ENCODE measurements at regions not wholly inside any gene's neighbourhood (a gene's known extent, or its start where the extent isn't known, plus 50 kb on each side); places are given as distances from the start of the nearest gene placed in this dataset.

- Mint-ChIP-seq H3K4me3 (no peak overlapping the region), H3K4me1 (no peaks in the 10 kb centered on the region), H3K36me3 (ENCODE audit: low read depth) (no peaks in the 10 kb centered on the region), H3K27me3 (peaks cover 13% of the 10 kb centered on the region), H3K27ac (no peak overlapping the region), H3K9me3 (no peaks in the 10 kb centered on the region)
- ATAC-seq (replicated peaks) = no peak
Observed at GRCh38 chr18:55136864-55137263, 177.6 kb upstream of the CCDC68 start.

- ATAC-seq (replicated peaks) = no peak
- Mint-ChIP-seq H3K36me3 (ENCODE audit: low read depth) (no peaks in the 10 kb centered on the region), H3K4me3 (no peak overlapping the region), H3K27ac (no peak overlapping the region), H3K9me3 (no peaks in the 10 kb centered on the region), H3K27me3 (peaks cover 8% of the 10 kb centered on the region), H3K4me1 (no peaks in the 10 kb centered on the region)
Observed at GRCh38 chr18:55136258-55136657, 177.0 kb upstream of the CCDC68 start.

GRCh38 chr18:55133378-55133777, 174.1 kb upstream of the CCDC68 start:
- Mint-ChIP-seq H3K9me3 (no peaks in the 10 kb centered on the region), H3K27ac (no peak overlapping the region), H3K4me3 (no peak overlapping the region), H3K4me1 (no peaks in the 10 kb centered on the region), H3K27me3 (peaks cover 8% of the 10 kb centered on the region), H3K36me3 (ENCODE audit: low read depth) (no peaks in the 10 kb centered on the region)
- ATAC-seq (replicated peaks) = no peak

GRCh38 chr18:55128437-55128836, 169.2 kb upstream of the CCDC68 start:
- H3K27me3 Mint-ChIP-seq = peaks cover 10% of the 10 kb centered on the region
- no peaks in the 10 kb centered on the region for H3K4me1 Mint-ChIP-seq
- H3K9me3 Mint-ChIP-seq = peaks cover 9% of the 10 kb centered on the region
- no peak overlapping the region for H3K27ac Mint-ChIP-seq
- no peak for ATAC-seq (replicated peaks)
- no peaks in the 10 kb centered on the region for H3K36me3 Mint-ChIP-seq (ENCODE audit: low read depth)
- H3K4me3 Mint-ChIP-seq = no peak overlapping the region

- Mint-ChIP-seq H3K4me3 (no peak overlapping the region), H3K27me3 (peaks cover 5% of the 10 kb centered on the region), H3K4me1 (no peaks in the 10 kb centered on the region), H3K27ac (no peak overlapping the region), H3K9me3 (peaks cover 9% of the 10 kb centered on the region), H3K36me3 (ENCODE audit: low read depth) (no peaks in the 10 kb centered on the region)
- ATAC-seq (replicated peaks) = no peak
Observed at GRCh38 chr18:55124078-55124763, 165.0 kb upstream of the CCDC68 start.

- Mint-ChIP-seq H3K9me3 (peaks cover 9% of the 10 kb centered on the region), H3K27ac (no peak overlapping the region), H3K4me1 (no peaks in the 10 kb centered on the region), H3K27me3 (peaks cover 5% of the 10 kb centered on the region), H3K36me3 (ENCODE audit: low read depth) (no peaks in the 10 kb centered on the region), H3K4me3 (no peak overlapping the region)
- ATAC-seq (replicated peaks) = no peak
Observed at GRCh38 chr18:55123361-55123760, 164.1 kb upstream of the CCDC68 start.

GRCh38 chr18:55121397-55122170, 162.3 kb upstream of the CCDC68 start:
- Mint-ChIP-seq H3K27me3 (no peaks in the 10 kb centered on the region), H3K36me3 (ENCODE audit: low read depth) (no peaks in the 10 kb centered on the region), H3K27ac (no peak overlapping the region), H3K9me3 (peaks cover under 1% of the 10 kb centered on the region), H3K4me1 (no peaks in the 10 kb centered on the region), H3K4me3 (no peak overlapping the region)
- ATAC-seq (replicated peaks) = no peak

GRCh38 chr18:55120896-55121295, 161.6 kb upstream of the CCDC68 start:
- no peak for ATAC-seq (replicated peaks)
- no peaks in the 10 kb centered on the region for H3K27me3 Mint-ChIP-seq
- H3K36me3 Mint-ChIP-seq (ENCODE audit: low read depth) = no peaks in the 10 kb centered on the region
- H3K9me3 Mint-ChIP-seq = no peaks in the 10 kb centered on the region
- H3K4me3 Mint-ChIP-seq = no peak overlapping the region
- H3K4me1 Mint-ChIP-seq = no peaks in the 10 kb centered on the region
- no peak overlapping the region for H3K27ac Mint-ChIP-seq

- ATAC-seq (replicated peaks) = no peak
- Mint-ChIP-seq H3K4me1 (no peaks in the 10 kb centered on the region), H3K4me3 (no peak overlapping the region), H3K36me3 (ENCODE audit: low read depth) (no peaks in the 10 kb centered on the region), H3K27me3 (no peaks in the 10 kb centered on the region), H3K27ac (no peak overlapping the region), H3K9me3 (no peaks in the 10 kb centered on the region)
Observed at GRCh38 chr18:55119434-55119833, 160.2 kb upstream of the CCDC68 start.

- Mint-ChIP-seq H3K27me3 (no peaks in the 10 kb centered on the region), H3K4me1 (no peaks in the 10 kb centered on the region), H3K27ac (no peak overlapping the region), H3K4me3 (no peak overlapping the region), H3K9me3 (no peaks in the 10 kb centered on the region), H3K36me3 (ENCODE audit: low read depth) (no peaks in the 10 kb centered on the region)
- no peak for ATAC-seq (replicated peaks)
Observed at GRCh38 chr18:55119016-55119415, 159.8 kb upstream of the CCDC68 start.

- no peaks in the 10 kb centered on the region for H3K9me3 Mint-ChIP-seq
- H3K27me3 Mint-ChIP-seq = no peaks in the 10 kb centered on the region
- H3K4me1 Mint-ChIP-seq = no peaks in the 10 kb centered on the region
- no peak overlapping the region for H3K4me3 Mint-ChIP-seq
- no peak overlapping the region for H3K27ac Mint-ChIP-seq
- H3K36me3 Mint-ChIP-seq (ENCODE audit: low read depth) = no peaks in the 10 kb centered on the region
- no peak for ATAC-seq (replicated peaks)
Observed at GRCh38 chr18:55116863-55117262, 157.6 kb upstream of the CCDC68 start.

GRCh38 chr18:55115606-55116005, 156.3 kb upstream of the CCDC68 start:
- Mint-ChIP-seq H3K36me3 (ENCODE audit: low read depth) (no peaks in the 10 kb centered on the region), H3K27me3 (no peaks in the 10 kb centered on the region), H3K4me3 (no peak overlapping the region), H3K27ac (no peak overlapping the region), H3K9me3 (no peaks in the 10 kb centered on the region), H3K4me1 (no peaks in the 10 kb centered on the region)
- ATAC-seq (replicated peaks) = no peak

- Mint-ChIP-seq H3K4me1 (no peaks in the 10 kb centered on the region), H3K4me3 (no peak overlapping the region), H3K36me3 (ENCODE audit: low read depth) (no peaks in the 10 kb centered on the region), H3K27ac (no peak overlapping the region), H3K9me3 (no peaks in the 10 kb centered on the region), H3K27me3 (no peaks in the 10 kb centered on the region)
- ATAC-seq (replicated peaks) = no peak
Observed at GRCh38 chr18:55114876-55115275, 155.6 kb upstream of the CCDC68 start.

GRCh38 chr18:55113800-55114199, 154.5 kb upstream of the CCDC68 start:
- no peak for ATAC-seq (replicated peaks)
- Mint-ChIP-seq H3K27me3 (no peaks in the 10 kb centered on the region), H3K4me3 (no peak overlapping the region), H3K4me1 (no peaks in the 10 kb centered on the region), H3K9me3 (no peaks in the 10 kb centered on the region), H3K27ac (no peak overlapping the region), H3K36me3 (ENCODE audit: low read depth) (no peaks in the 10 kb centered on the region)

- no peaks in the 10 kb centered on the region for H3K9me3 Mint-ChIP-seq
- no peak for ATAC-seq (replicated peaks)
- H3K27me3 Mint-ChIP-seq = no peaks in the 10 kb centered on the region
- H3K4me1 Mint-ChIP-seq = no peaks in the 10 kb centered on the region
- H3K27ac Mint-ChIP-seq = no peak overlapping the region
- H3K4me3 Mint-ChIP-seq = no peak overlapping the region
- H3K36me3 Mint-ChIP-seq (ENCODE audit: low read depth) = no peaks in the 10 kb centered on the region
Observed at GRCh38 chr18:55111271-55111670, 152.0 kb upstream of the CCDC68 start.

All from activated T-helper 17 cell treated with anti-CD3 and anti-CD28 coated beads, Interleukin-2, amount 50 U/mL, for 72 hours (primary cell).